ENCODE measurements at regions not wholly inside any gene's neighbourhood (a gene's known extent, or its start where the extent isn't known, plus 50 kb on each side); places are given as distances from the start of the nearest gene placed in this dataset.

DNA sequence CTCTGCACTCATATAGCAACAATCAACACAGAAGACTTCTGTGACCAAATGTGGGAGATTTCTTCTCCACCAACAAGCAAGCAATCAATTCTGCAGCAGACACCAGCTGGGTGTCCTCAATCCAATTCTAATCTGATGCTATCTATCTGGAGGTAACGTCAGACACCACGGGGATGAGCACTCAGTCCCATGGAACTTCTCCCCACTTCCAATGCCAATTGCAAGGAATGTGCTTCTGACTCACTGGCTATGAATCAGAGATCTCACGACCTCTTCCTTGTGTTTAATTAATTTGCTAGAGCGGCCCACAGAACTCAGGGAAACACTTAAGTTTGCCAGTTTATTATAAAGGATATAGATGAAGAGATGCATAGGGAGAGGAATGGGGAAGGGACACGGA lies 103.5 kb upstream of the SIRPG start:
- DNase-seq (ENCODE audit: low read depth) = peak; percentile 71
- TF ChIP-seq, protein P1, sequence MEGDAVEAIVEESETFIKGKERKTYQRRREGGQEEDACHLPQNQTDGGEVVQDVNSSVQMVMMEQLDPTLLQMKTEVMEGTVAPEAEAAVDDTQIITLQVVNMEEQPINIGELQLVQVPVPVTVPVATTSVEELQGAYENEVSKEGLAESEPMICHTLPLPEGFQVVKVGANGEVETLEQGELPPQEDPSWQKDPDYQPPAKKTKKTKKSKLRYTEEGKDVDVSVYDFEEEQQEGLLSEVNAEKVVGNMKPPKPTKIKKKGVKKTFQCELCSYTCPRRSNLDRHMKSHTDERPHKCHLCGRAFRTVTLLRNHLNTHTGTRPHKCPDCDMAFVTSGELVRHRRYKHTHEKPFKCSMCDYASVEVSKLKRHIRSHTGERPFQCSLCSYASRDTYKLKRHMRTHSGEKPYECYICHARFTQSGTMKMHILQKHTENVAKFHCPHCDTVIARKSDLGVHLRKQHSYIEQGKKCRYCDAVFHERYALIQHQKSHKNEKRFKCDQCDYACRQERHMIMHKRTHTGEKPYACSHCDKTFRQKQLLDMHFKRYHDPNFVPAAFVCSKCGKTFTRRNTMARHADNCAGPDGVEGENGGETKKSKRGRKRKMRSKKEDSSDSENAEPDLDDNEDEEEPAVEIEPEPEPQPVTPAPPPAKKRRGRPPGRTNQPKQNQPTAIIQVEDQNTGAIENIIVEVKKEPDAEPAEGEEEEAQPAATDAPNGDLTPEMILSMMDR (IDR thresholded peaks at IDR 0.05; ENCODE audit: insufficient read depth, low read length, poor library complexity, severe bottlenecking) = no peak
- no peaks in the 10 kb centered on the region for H3K36me3 ChIP-seq (ENCODE audit: control insufficient read depth, insufficient read depth, low read length)
- no peaks in the 10 kb centered on the region for H3K27me3 ChIP-seq (ENCODE audit: control insufficient read depth, insufficient read depth, low read length)
- no peak overlapping the region for H3K4me3 ChIP-seq (ENCODE audit: low read depth, low read length)

DNA sequence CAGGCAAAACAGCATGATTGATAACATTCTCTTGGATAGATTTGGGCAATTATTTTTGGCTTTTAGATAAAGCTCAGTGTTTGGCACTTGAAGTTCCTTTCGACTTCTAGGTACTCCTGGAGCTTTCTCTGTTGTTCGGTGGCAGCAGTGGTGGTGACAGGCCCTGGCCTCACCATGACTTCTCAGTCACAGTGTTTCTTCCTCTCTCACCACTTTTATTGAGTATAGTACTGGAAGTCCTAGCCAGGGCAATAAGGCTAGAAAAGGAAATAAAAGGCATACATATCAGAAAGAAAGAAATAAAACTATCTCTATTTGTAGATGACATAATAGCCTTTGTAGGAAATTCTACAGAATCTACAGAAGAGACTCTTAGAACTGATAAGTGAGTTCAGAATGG lies 101.2 kb upstream of the SIRPG start:
- TF ChIP-seq, protein P1 (IDR thresholded peaks at IDR 0.05; ENCODE audit: insufficient read depth, low read length, poor library complexity, severe bottlenecking) = no peak
- no peaks in the 10 kb centered on the region for H3K36me3 ChIP-seq (ENCODE audit: control insufficient read depth, insufficient read depth, low read length)
- no peak for DNase-seq (ENCODE audit: low read depth)
- no peak overlapping the region for H3K4me3 ChIP-seq (ENCODE audit: low read depth, low read length)
- no peaks in the 10 kb centered on the region for H3K27me3 ChIP-seq (ENCODE audit: control insufficient read depth, insufficient read depth, low read length)

DNA sequence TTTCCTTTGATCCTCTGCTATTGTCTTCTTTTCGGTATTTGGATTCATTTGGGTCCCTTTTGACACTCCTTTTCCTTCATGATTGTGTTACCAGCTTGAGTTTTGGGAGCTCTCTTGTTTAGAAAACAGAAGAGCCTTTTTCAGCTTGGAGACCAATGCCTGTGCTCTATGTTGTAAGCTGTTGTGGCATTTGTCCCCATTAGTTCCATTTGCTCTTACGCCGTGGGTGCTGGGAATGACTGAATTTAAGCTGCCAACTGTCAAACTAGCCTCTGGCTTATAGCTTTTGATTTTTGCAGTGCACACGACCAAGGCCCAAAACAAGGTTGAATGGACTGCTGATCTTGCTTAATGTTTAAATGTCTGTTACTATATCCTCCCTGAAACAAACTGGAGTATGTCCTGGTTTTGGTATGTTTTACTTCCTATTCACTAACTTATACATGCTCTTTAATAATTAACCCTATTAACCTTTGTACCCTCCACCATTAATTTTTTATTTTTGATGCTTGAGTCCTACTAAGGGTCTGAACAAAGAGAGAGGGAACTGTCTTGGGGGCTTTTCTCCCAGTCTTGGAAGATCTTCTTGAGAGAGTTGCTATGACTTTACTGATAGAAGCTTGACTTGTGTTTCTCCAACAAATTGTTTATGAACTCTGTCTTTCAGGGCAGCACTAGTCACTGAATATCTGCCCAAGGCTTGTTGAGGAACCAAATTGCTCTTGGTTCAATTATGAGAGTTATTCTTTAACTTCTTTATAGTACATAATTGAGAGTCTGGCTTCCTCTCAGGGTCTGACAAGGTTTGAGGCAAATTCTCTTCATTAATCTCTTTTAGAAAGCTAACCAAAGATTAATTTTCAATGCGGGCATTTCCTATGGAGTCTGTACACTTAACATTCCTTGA lies 100.3 kb upstream of the SIRPG start:
- Histone ChIP-seq H3K27me3 (ENCODE audit: control insufficient read depth, insufficient read depth, low read length) (no peaks in the 10 kb centered on the region), H3K4me3 (ENCODE audit: low read depth, low read length) (no peak overlapping the region), H3K36me3 (ENCODE audit: control insufficient read depth, insufficient read depth, low read length) (no peaks in the 10 kb centered on the region)
- TF ChIP-seq, protein P1 (IDR thresholded peaks at IDR 0.05; ENCODE audit: insufficient read depth, low read length, poor library complexity, severe bottlenecking) = no peak
- DNase-seq (ENCODE audit: low read depth) = no peak

DNA sequence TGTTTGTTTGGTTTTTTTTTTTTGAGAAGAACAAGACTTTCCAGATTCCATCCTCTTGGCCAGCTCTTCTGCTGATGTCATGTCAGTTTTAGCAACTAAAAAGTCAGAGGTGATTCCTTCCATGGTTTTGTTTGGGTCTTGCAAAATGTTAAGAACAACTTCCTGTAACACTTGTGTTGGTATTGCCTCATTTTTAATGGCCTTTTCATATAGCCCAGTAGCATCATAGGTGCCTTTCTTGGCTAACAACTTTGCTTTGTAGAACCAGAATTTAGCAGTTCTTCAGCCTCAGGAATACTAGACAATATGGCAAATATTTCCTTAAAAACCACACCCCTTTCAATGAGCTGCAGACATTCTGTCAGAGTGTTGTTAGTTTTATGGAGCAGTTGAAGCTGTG lies 99.5 kb upstream of the SIRPG start:
- Histone ChIP-seq H3K36me3 (ENCODE audit: control insufficient read depth, insufficient read depth, low read length) (no peaks in the 10 kb centered on the region), H3K27me3 (ENCODE audit: control insufficient read depth, insufficient read depth, low read length) (no peaks in the 10 kb centered on the region)
- TF ChIP-seq, protein P1 (IDR thresholded peaks at IDR 0.05; ENCODE audit: insufficient read depth, low read length, poor library complexity, severe bottlenecking) = no peak

DNA sequence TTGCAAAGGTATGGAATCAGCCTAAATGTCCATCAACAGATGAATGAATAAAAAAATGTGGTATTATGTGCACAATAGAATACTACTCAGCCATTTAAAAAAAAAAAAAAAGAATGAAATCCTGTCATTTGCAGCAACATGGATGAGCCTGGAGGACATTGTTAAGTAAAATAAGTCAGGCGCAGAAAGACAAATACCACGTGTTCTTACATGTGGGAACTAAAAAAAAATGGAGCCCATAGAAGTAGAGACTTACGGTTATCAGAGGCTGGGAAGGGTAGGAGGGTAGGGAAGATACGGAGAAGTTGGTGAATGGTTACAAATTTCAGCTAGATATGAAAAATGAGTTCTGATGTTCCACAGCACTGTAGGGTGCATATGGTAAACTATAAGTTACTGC lies 97.2 kb upstream of the SIRPG start:
- Histone ChIP-seq H3K27me3 (ENCODE audit: control insufficient read depth, insufficient read depth, low read length) (no peaks in the 10 kb centered on the region), H3K4me3 (ENCODE audit: low read depth, low read length) (no peak overlapping the region), H3K36me3 (ENCODE audit: control insufficient read depth, insufficient read depth, low read length) (no peaks in the 10 kb centered on the region)
- TF ChIP-seq, protein P1 (IDR thresholded peaks at IDR 0.05; ENCODE audit: insufficient read depth, low read length, poor library complexity, severe bottlenecking) = no peak
- no peak for DNase-seq (ENCODE audit: low read depth)

More for the DNA sequence above, 99.5 kb upstream of the SIRPG start:
- DNase-seq (ENCODE audit: low read depth) = no peak
- no peak overlapping the region for H3K4me3 ChIP-seq (ENCODE audit: low read depth, low read length)

DNA sequence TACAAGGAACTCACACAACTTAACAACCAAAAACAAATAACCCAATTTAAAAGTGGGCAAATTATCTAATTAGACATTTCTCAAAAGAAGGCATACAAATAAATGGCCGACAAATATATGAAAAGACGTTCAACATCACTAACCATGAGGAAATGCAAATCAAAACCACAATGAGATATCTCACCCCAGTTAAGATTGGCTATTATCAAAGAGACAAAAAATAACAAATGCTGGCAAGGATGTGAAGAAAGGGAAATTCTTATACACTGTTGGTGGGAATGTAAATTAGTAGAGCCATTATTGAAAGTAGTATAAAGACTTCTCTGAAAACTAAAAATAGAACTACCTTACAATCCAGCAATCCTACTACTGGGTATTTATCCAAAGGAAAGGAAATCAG lies 96.7 kb upstream of the SIRPG start:
- no peak overlapping the region for H3K4me3 ChIP-seq (ENCODE audit: low read depth, low read length)
- H3K36me3 ChIP-seq (ENCODE audit: control insufficient read depth, insufficient read depth, low read length) = no peaks in the 10 kb centered on the region
- TF ChIP-seq, protein P1 (IDR thresholded peaks at IDR 0.05; ENCODE audit: insufficient read depth, low read length, poor library complexity, severe bottlenecking) = no peak
- H3K27me3 ChIP-seq (ENCODE audit: control insufficient read depth, insufficient read depth, low read length) = no peaks in the 10 kb centered on the region
- no peak for DNase-seq (ENCODE audit: low read depth)

Data from kidney epithelial cell (primary cell).